Mesenchymal stem cell (in vitro differentiated cells and primary cell): ENCODE measurements at regions not wholly inside any gene's neighbourhood (a gene's known extent, or its start where the extent isn't known, plus 50 kb on each side); places are given as distances from the start of the nearest gene placed in this dataset.
A peak's percentile ranks its signal among the peaks of the same experiment; 100 is the strongest.

Source experiments
- DNase-seq: peaks from one replicate; pipeline ENCODE4 v3.0.0-alpha.2; 2013
- H2AFZ ChIP-seq: one replicate; pipeline ENCODE4 v1.6.1; 2013; ENCODE audit warnings: low read depth, mild to moderate bottlenecking, control low read depth, inconsistent platforms, low read length, moderate library complexity
- H2AK5ac ChIP-seq: 2 replicates; pipeline ENCODE4 v1.6.1; 2013; ENCODE audit warnings: low read length, moderate library complexity, mild to moderate bottlenecking, inconsistent platforms; ENCODE audit not compliant: severe bottlenecking
- H2BK120ac ChIP-seq: one replicate; pipeline ENCODE4 v1.6.1; 2013; ENCODE audit warnings: low read depth, mild to moderate bottlenecking, inconsistent platforms, low read length, moderate library complexity
- H2BK12ac ChIP-seq, 2 experiments: one replicate each; pipeline ENCODE4 v1.6.1; 2013; ENCODE audit warnings: inconsistent platforms in 2 of 2, low read length in 2 of 2, mild to moderate bottlenecking in 2 of 2, moderate library complexity in 2 of 2, control low read depth in 1 of 2
- H2BK15ac ChIP-seq: one replicate; pipeline ENCODE4 v1.6.1; 2013; ENCODE audit warnings: mild to moderate bottlenecking, low read depth, inconsistent platforms; ENCODE audit not compliant: poor library complexity, severe bottlenecking
- H2BK5ac ChIP-seq: 2 replicates; pipeline ENCODE4 v1.6.1; 2013; ENCODE audit warnings: low read depth, mild to moderate bottlenecking, low read length, control low read depth, inconsistent platforms; ENCODE audit not compliant: poor library complexity, severe bottlenecking
- H3K14ac ChIP-seq, 2 experiments: one replicate each; pipeline ENCODE4 v1.6.1; 2013; ENCODE audit warnings: inconsistent platforms in 2 of 2, low read length in 2 of 2, control low read depth in 1 of 2, mild to moderate bottlenecking in 1 of 2, moderate library complexity in 1 of 2
- H3K18ac ChIP-seq, 2 experiments: one replicate each; pipeline ENCODE4 v1.6.1; 2013; ENCODE audit warnings: inconsistent platforms in 2 of 2, low read length in 2 of 2, control low read depth in 1 of 2, low read depth in 1 of 2, mild to moderate bottlenecking in 1 of 2
- H3K23ac ChIP-seq, 2 experiments: one replicate each; pipeline ENCODE4 v1.6.1; 2013; ENCODE audit warnings: inconsistent platforms in 2 of 2, low read length in 2 of 2, mild to moderate bottlenecking in 2 of 2, moderate library complexity in 2 of 2, control low read depth in 1 of 2
- H3K27ac ChIP-seq: 2 replicates; pipeline ENCODE4 v1.5.1; 2013; ENCODE audit warnings: mild to moderate bottlenecking, moderate library complexity, low read length, control low read depth, inconsistent platforms; ENCODE audit not compliant: poor library complexity, severe bottlenecking
- H3K27me3 ChIP-seq, 2 experiments: 2 replicates each; pipeline versions ENCODE4 v1.6.1 to v1.7.0; 2013; ENCODE audit warnings: low read length in 2 of 2, mild to moderate bottlenecking in 2 of 2, moderate library complexity in 2 of 2, control low read depth in 1 of 2, inconsistent platforms in 1 of 2; ENCODE audit not compliant: control insufficient read depth in 1 of 2, insufficient read depth in 1 of 2
- H3K36me3 ChIP-seq, 2 experiments: 2 replicates each; pipeline versions ENCODE4 v1.6.1 to v1.7.0; 2013; ENCODE audit warnings: low read length in 2 of 2, control low read depth in 1 of 2, inconsistent platforms in 1 of 2, low read depth in 1 of 2, mild to moderate bottlenecking in 1 of 2; ENCODE audit not compliant: insufficient read depth in 2 of 2, control insufficient read depth in 1 of 2
- H3K4ac ChIP-seq, 2 experiments: one replicate each; pipeline ENCODE4 v1.6.1; 2013; ENCODE audit warnings: inconsistent platforms in 2 of 2, low read length in 2 of 2, mild to moderate bottlenecking in 2 of 2, moderate library complexity in 2 of 2, control low read depth in 1 of 2, low read depth in 1 of 2
- H3K4me1 ChIP-seq: 2 replicates; pipeline ENCODE4 v1.6.1; 2013; ENCODE audit warnings: low read depth, low read length, control low read depth; ENCODE audit not compliant: control insufficient read depth, insufficient read depth
- H3K4me2 ChIP-seq: 2 replicates; pipeline ENCODE4 v1.6.1; 2013; ENCODE audit warnings: low read length, mild to moderate bottlenecking, inconsistent platforms; ENCODE audit not compliant: poor library complexity, severe bottlenecking
- H3K4me3 ChIP-seq, 2 experiments: 2 replicates each; pipeline versions ENCODE4 v1.5.1 to v1.7.0; 2013; ENCODE audit warnings: low read length in 2 of 2, mild to moderate bottlenecking in 2 of 2, control low read depth in 1 of 2, low read depth in 1 of 2; ENCODE audit not compliant: insufficient read depth in 1 of 2
- H3K79me1 ChIP-seq: replicated peaks from 2 replicates; pipeline ENCODE4 v1.6.1; 2013; ENCODE audit warnings: mild to moderate bottlenecking, control low read depth, low read length, inconsistent platforms; ENCODE audit not compliant: poor library complexity, severe bottlenecking
- H3K9ac ChIP-seq: 2 replicates; pipeline ENCODE4 v1.7.0; 2013; ENCODE audit warnings: mild to moderate bottlenecking, low read length, moderate library complexity
- H3K9me3 ChIP-seq: 2 replicates; pipeline ENCODE4 v1.7.0; 2013; ENCODE audit warnings: mild to moderate bottlenecking, low read length; ENCODE audit not compliant: control insufficient read depth
- H4K8ac ChIP-seq: one replicate; pipeline ENCODE4 v1.6.1; 2013; ENCODE audit warnings: inconsistent platforms, mild to moderate bottlenecking, low read length, moderate library complexity
- H4K91ac ChIP-seq: one replicate; pipeline ENCODE4 v1.6.1; 2013; ENCODE audit warnings: mild to moderate bottlenecking, low read length, inconsistent platforms
- WGBS: methylation state at CpG from one replicate; pipeline ENCODE4 v1.1.7; 2013; ENCODE audit warnings: mixed read lengths; 5-methylcytosine and 5-hydroxymethylcytosine counted together

DNA sequence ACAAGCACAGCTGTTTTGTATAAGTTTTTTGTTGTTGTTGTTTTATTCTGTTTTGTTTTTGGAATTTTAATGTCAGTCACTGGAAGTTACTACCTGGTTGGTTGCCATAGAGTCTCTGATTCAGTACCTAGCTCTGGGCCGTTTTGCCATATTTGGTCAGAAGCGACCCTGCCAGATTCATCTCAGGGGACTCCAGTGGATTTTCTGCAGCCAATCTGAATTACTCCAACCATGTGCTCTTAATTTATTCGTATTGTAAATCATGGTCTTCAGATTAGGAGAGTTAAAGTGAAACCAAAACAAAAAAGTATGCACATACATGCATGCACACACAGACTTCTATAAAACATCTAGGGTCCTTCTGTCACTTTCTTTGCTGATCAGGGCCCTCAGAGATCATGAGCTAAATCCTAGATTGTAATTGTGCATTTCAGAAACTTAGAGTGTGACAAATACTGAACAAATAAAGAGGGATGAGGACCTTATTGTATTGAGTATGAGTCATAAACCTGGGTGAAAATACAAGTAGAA lies 317.4 kb upstream of the UBE2E3 start:
- no peak overlapping the region for H2BK12ac ChIP-seq
- WGBS = 98% methylated on average over 3 of the region's 3 CpGs
- no peak overlapping the region for H3K23ac ChIP-seq
- no peaks in the 10 kb centered on the region for H3K79me1 ChIP-seq
- H3K36me3 ChIP-seq = no peaks in the 10 kb centered on the region
- H2AK5ac ChIP-seq = no peak overlapping the region
- H4K8ac ChIP-seq = no peak overlapping the region
- H3K4ac ChIP-seq = no peak overlapping the region
- H3K9me3 ChIP-seq = no peaks in the 10 kb centered on the region
- no peak overlapping the region for H4K91ac ChIP-seq
- H3K4me3 ChIP-seq = peak overlapping the region in 1 of 2 experiments; percentile 49
- no peak overlapping the region for H3K18ac ChIP-seq
- no peak overlapping the region for H3K14ac ChIP-seq
- no peak overlapping the region for H3K27ac ChIP-seq
- no peak overlapping the region for H2BK120ac ChIP-seq
- H3K9ac ChIP-seq = peak overlapping the region; percentile 21
- no peak for DNase-seq
- no peak overlapping the region for H3K4me2 ChIP-seq
- no peak overlapping the region for H2BK5ac ChIP-seq
- no peak overlapping the region for H2AFZ ChIP-seq
- no peaks in the 10 kb centered on the region for H3K4me1 ChIP-seq
- H2BK15ac ChIP-seq = no peak overlapping the region
- no peaks in the 10 kb centered on the region for H3K27me3 ChIP-seq

DNA sequence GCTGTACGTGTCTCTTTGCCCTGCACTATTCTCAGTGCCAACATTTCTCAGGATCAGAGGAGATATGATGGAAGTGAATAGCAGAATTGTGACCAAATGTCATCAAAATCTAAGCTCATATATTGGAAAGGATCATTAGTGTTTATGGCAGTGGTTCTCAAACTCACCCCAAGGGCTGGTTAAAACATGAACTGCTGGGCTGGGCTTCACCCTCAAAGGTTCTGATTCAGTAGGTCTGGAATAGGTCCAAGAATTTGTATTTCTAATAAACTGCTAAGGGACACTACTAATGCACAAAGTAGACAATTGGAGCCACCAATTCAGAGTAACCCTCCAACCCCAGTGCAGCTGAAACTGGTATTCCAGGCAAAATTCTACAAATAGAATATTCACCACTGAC lies 317.9 kb upstream of the UBE2E3 start:
- no peak overlapping the region for H3K23ac ChIP-seq
- no peak overlapping the region for H2BK15ac ChIP-seq
- no peak overlapping the region for H4K8ac ChIP-seq
- H3K4me1 ChIP-seq = no peaks in the 10 kb centered on the region
- no peak overlapping the region for H3K27ac ChIP-seq
- WGBS = 100% methylated on average over 1 of the region's 1 CpG
- no peaks in the 10 kb centered on the region for H3K9me3 ChIP-seq
- no peak overlapping the region for H2AK5ac ChIP-seq
- no peak overlapping the region for H3K4me2 ChIP-seq
- no peak overlapping the region for H2BK5ac ChIP-seq
- H3K18ac ChIP-seq = no peak overlapping the region
- no peaks in the 10 kb centered on the region for H3K79me1 ChIP-seq
- H3K4me3 ChIP-seq = peak overlapping the region in 1 of 2 experiments; percentile 49
- H3K36me3 ChIP-seq = no peaks in the 10 kb centered on the region
- DNase-seq = no peak
- no peak overlapping the region for H2AFZ ChIP-seq
- no peak overlapping the region for H4K91ac ChIP-seq
- no peak overlapping the region for H2BK120ac ChIP-seq
- no peak overlapping the region for H3K14ac ChIP-seq
- H3K9ac ChIP-seq = peak overlapping the region; percentile 21
- H2BK12ac ChIP-seq = no peak overlapping the region
- H3K4ac ChIP-seq = no peak overlapping the region
- no peaks in the 10 kb centered on the region for H3K27me3 ChIP-seq

DNA sequence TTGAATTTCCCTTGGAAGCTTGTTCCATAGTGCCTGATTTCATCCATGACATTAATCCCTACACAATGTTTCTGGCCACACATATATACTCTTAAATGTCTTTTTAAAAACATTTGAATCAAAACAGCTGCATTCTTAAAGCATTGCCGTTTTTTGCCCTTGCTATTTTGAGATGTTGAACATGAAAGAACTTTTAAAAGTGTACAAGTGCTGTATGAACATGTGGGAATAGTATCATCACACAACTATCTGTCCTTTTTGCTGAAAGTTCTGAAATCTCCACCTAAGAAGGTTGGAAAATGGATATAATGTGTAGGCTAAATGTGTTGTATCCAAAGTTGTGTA lies 318.7 kb upstream of the UBE2E3 start:
- no peak overlapping the region for H3K4me2 ChIP-seq
- H3K9me3 ChIP-seq = no peaks in the 10 kb centered on the region
- no peak overlapping the region for H2BK15ac ChIP-seq
- H2BK12ac ChIP-seq = no peak overlapping the region
- H3K27me3 ChIP-seq = no peaks in the 10 kb centered on the region
- no peak overlapping the region for H3K14ac ChIP-seq
- no peak overlapping the region for H4K8ac ChIP-seq
- no peak overlapping the region for H3K4me3 ChIP-seq
- H3K9ac ChIP-seq = no peak overlapping the region
- no peak overlapping the region for H2BK5ac ChIP-seq
- WGBS = no CpG with 5 or more reads among the region's 1 CpG
- DNase-seq = no peak
- no peak overlapping the region for H3K23ac ChIP-seq
- H3K36me3 ChIP-seq = no peaks in the 10 kb centered on the region
- no peak overlapping the region for H2AK5ac ChIP-seq
- no peak overlapping the region for H2AFZ ChIP-seq
- no peak overlapping the region for H4K91ac ChIP-seq
- no peak overlapping the region for H2BK120ac ChIP-seq
- H3K27ac ChIP-seq = no peak overlapping the region
- no peaks in the 10 kb centered on the region for H3K4me1 ChIP-seq
- H3K4ac ChIP-seq = no peak overlapping the region
- no peak overlapping the region for H3K18ac ChIP-seq
- H3K79me1 ChIP-seq = no peaks in the 10 kb centered on the region

DNA sequence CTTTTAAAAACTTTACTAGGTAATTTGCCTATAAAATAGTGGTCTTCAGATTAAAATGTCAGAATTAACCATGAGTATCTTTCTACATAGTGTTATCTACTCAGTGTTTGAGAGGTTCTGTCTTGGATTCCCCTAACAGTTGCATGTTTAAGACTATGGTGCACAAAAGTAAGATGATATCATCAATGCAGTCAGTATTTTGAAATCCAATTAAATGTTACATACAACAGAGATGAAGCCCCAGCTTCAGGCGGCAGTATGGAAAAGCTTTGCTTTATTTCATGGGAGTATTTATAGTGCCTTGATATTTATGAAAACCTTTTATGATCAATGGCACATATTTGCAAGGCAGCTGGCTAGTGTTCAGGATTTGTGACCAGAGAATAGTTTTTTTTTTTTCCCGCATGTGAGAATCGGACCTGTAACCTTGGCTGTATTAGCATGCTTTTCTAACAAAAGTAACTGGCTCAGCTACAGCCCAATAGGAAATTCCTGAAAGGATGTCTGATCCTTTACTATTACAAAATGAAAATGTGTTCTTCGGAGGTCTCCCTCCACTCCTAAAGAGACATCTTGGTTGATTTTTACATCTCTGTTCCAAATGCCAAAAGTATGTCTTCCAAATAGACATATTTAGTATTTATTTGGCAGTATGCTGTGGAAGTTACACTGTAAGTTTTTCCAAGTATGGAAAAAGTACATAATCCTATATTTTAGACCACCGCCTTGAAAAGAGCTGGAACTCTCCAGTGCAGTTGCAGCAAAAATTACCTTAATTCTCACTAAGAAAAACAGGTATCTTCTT lies 319.3 kb upstream of the UBE2E3 start:
- 96% methylated on average over 4 of the region's 5 CpGs for WGBS
- no peak overlapping the region for H3K4ac ChIP-seq

More for the DNA sequence above, 319.3 kb upstream of the UBE2E3 start:
- Histone ChIP-seq H3K18ac (no peak overlapping the region), H3K79me1 (no peaks in the 10 kb centered on the region), H3K4me3 (no peak overlapping the region), H2BK5ac (no peak overlapping the region), H2AK5ac (no peak overlapping the region), H3K9ac (no peak overlapping the region), H4K91ac (no peak overlapping the region), H2BK15ac (no peak overlapping the region), H3K9me3 (no peaks in the 10 kb centered on the region), H3K4me2 (no peak overlapping the region), H3K23ac (no peak overlapping the region), H4K8ac (no peak overlapping the region), H2AFZ (no peak overlapping the region), H3K36me3 (no peaks in the 10 kb centered on the region), H3K14ac (no peak overlapping the region), H3K4me1 (peaks cover 2% of the 10 kb centered on the region), H2BK12ac (no peak overlapping the region), H3K27me3 (no peaks in the 10 kb centered on the region), H2BK120ac (no peak overlapping the region), H3K27ac (no peak overlapping the region)
- no peak for DNase-seq
